HG03066 (cell line): ENCODE measurements at regions not wholly inside any gene's neighbourhood (a gene's known extent, or its start where the extent isn't known, plus 50 kb on each side); places are given as distances from the start of the nearest gene placed in this dataset.

Source experiments
- ATAC-seq: cut with Tn5 transposase; IDR thresholded peaks from one replicate; pipeline ENCODE4 v1.9.1; 2021; ENCODE audit warnings: low read depth; ENCODE audit not compliant: unreplicated experiment

GRCh38 chr1:88169139-88169538 lies 514.9 kb upstream of the PKN2 start:
- ATAC-seq: no peak

- no peak for ATAC-seq
Observed at GRCh38 chr1:88169939-88170338, 514.1 kb upstream of the PKN2 start.

- ATAC-seq: no peak
Observed at GRCh38 chr1:88175120-88175630, 508.9 kb upstream of the PKN2 start.

DNA sequence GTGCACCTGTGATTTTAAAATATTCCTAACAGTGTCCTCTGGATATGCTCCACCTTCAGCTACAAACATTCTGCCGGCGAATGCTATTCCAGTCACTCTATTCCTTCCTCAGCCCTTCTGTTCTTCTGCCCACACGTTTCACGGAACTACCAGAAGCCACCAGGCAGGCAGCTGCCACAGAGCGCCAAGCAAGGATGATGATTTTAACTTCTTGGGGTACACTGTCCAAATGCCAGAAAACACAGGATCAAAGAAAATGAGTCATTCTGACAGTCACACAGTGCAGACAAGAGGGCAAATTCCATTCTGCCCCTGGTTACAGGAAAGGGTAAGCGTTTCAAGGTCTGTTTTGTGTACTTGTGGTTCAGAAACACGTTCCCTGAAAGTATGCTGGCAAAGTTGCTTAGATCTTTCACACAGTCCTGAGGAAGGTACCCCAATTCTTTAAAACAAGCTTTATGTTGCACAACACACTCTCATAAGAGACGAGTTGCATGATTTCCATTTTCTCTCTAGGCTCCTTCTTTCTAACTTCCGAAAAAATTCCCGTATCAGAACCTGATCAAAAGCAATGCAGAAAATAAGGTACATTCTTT lies 508.3 kb upstream of the PKN2 start:
- ATAC-seq: no peak

DNA sequence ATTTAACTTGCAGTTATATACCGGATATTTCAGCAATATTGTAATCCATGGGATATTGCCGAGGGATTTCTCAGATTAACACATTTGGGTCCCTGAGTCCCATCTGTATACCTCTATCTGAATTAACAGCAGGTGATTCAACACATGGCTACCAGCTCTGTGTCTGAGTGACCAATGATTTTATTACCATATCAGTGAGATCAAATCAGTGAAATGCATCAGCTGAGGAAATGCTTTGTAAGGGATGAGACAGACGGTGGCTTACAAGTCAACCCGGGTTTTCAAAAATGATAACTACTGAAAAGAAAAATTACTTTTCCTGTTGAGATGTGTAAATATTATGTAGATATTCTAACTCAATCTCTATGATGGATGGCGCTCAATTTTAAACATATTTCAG lies 504.1 kb upstream of the PKN2 start:
- ATAC-seq: no peak

GRCh38 chr1:88180449-88181108 lies 503.5 kb upstream of the PKN2 start:
- ATAC-seq: peak; percentile 100

DNA sequence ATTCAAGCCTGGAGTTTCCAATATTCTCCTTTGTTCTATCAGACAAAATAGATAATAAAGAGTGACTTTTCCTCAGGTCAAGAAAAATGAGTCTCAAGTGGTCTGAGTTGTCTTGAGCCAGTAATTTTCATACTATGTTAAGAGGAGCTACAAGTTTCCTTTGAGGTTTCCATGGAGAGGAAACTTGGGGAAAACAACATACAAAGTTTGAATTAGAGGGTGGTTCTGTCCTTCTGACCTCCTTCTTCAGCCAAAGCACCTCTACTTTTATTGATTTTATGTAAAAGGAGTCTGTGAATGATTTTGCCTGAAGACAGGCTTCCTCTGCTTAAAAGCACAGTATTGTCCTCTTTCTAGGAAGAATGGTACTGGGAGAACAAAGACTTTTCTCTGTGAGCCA lies 497.2 kb upstream of the PKN2 start:
- ATAC-seq: no peak

DNA sequence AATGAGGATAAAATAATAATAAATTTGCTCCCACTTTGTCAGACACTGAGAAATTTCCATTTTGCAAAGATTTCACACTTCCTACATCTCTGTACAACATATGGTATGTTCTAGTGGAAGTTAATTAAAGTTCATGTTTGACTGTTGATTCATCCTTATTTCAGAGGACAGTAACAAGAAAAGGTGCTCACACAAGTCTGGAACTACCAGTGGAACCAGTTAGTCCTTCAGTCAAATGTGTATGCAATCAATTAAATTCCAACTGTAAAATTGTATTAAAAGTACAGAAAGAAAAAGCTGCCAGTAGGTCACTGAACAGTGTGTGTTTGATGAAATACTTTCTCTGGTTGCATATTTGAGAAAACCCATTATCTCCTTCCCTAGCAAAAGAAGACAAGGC lies 496.0 kb upstream of the PKN2 start:
- no peak for ATAC-seq

- no peak for ATAC-seq
Observed at GRCh38 chr1:88189525-88189924, 494.5 kb upstream of the PKN2 start.

- ATAC-seq: peak; percentile 92
Observed at GRCh38 chr1:88191917-88192316, 492.2 kb upstream of the PKN2 start.

GRCh38 chr1:88194542-88194941 lies 489.5 kb upstream of the PKN2 start:
- ATAC-seq: no peak

- no peak for ATAC-seq
Observed at GRCh38 chr1:88200545-88200944, 483.5 kb upstream of the PKN2 start.

DNA sequence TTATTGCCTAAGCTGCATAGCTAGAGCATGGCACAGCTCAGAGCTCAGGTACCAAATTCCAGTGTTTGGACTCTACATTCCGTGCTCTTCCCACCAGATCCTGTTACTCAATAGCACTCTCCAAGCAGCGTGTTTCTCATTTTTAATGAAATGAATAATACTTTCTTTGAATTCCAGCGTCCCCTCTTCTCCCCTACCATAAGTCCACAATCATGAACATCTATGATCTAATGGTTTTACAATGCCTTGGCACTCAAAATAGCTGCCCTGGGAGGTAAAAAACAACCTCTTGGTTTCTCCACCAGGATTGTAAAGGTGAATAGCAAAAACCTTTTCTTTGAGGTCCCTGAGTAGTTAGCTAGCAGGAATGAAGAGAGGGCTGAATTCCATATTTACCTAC lies 480.0 kb upstream of the PKN2 start:
- no peak for ATAC-seq

DNA sequence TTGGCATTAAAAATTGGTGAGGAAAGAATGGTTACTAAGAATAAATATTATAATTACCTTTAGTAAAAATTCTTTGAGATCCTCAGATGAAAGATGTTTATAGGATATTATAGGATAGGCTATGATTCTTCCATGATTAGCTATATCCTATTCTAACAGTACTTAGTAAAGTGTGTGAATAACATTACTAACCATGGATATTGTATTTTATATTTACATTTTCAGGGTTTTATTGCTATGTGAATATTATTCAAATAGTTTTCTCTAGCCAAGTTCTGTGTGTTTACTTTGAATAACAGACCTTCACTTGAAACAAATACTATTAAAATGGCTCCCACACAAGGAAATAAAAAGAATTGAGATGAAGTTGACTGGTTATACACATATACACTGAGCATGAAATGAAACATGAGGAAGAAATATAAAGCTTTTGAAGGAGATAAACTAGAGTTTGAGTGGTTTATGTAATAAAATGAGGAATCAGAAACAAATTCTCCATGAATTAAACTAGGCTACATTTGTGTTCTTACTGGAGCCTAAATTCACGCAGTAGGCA lies 479.4 kb upstream of the PKN2 start:
- ATAC-seq: no peak

GRCh38 chr1:88208389-88208788 lies 475.7 kb upstream of the PKN2 start:
- no peak for ATAC-seq

DNA sequence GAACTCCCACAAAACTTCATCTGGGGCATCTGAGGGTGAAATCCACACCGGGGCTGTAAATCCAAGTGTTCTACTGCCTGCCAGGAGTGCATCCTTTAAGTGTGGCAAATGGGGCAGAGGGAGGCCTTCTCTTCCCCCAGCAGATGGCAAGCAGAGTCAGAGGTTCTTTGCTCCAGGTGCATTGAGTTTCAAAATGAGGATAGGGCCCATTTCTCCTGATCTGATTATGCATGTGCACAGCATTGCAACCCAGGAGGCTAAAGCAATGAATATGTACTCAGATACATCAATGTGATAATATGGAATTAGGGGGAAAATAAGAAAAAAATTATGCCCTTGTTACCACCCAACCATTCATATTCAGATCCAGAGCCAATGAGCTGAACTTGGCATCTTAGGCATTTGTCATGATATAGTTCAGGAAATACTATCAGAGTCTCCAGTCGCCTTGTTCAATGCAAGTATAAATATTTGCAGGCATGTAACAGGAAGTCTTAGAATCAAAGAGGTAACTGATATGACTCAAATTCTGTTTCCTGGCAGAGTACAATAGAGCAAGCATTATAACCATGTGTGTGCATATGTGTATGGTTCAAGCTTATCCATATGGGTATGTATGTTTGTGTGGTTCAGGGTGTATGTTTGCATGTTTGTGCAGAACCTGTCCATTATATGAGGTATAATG lies 473.8 kb upstream of the PKN2 start:
- ATAC-seq: no peak

- no peak for ATAC-seq
Observed at GRCh38 chr1:88216441-88216840, 467.6 kb upstream of the PKN2 start.

- no peak for ATAC-seq
Observed at GRCh38 chr1:88217386-88217785, 466.7 kb upstream of the PKN2 start.

GRCh38 chr1:88219521-88219920 lies 464.6 kb upstream of the PKN2 start:
- no peak for ATAC-seq

- ATAC-seq: no peak
Observed at GRCh38 chr1:88221411-88221810, 462.7 kb upstream of the PKN2 start.

- no peak for ATAC-seq
Observed at GRCh38 chr1:88224906-88225305, 459.2 kb upstream of the PKN2 start.

GRCh38 chr1:88228114-88228513 lies 456.0 kb upstream of the PKN2 start:
- no peak for ATAC-seq
